ENCODE measurements at regions not wholly inside any gene's neighbourhood (a gene's known extent, or its start where the extent isn't known, plus 50 kb on each side); places are given as distances from the start of the nearest gene placed in this dataset.

- TF ChIP-seq, protein P1, sequence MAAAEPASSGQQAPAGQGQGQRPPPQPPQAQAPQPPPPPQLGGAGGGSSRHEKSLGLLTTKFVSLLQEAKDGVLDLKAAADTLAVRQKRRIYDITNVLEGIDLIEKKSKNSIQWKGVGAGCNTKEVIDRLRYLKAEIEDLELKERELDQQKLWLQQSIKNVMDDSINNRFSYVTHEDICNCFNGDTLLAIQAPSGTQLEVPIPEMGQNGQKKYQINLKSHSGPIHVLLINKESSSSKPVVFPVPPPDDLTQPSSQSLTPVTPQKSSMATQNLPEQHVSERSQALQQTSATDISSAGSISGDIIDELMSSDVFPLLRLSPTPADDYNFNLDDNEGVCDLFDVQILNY (CRISPR knock-in tag; IDR thresholded peaks at IDR 0.05): no peak
- TF ChIP-seq, protein P2, sequence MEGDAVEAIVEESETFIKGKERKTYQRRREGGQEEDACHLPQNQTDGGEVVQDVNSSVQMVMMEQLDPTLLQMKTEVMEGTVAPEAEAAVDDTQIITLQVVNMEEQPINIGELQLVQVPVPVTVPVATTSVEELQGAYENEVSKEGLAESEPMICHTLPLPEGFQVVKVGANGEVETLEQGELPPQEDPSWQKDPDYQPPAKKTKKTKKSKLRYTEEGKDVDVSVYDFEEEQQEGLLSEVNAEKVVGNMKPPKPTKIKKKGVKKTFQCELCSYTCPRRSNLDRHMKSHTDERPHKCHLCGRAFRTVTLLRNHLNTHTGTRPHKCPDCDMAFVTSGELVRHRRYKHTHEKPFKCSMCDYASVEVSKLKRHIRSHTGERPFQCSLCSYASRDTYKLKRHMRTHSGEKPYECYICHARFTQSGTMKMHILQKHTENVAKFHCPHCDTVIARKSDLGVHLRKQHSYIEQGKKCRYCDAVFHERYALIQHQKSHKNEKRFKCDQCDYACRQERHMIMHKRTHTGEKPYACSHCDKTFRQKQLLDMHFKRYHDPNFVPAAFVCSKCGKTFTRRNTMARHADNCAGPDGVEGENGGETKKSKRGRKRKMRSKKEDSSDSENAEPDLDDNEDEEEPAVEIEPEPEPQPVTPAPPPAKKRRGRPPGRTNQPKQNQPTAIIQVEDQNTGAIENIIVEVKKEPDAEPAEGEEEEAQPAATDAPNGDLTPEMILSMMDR (IDR thresholded peaks at IDR 0.05): no peak
- TF ChIP-seq, protein P3, sequence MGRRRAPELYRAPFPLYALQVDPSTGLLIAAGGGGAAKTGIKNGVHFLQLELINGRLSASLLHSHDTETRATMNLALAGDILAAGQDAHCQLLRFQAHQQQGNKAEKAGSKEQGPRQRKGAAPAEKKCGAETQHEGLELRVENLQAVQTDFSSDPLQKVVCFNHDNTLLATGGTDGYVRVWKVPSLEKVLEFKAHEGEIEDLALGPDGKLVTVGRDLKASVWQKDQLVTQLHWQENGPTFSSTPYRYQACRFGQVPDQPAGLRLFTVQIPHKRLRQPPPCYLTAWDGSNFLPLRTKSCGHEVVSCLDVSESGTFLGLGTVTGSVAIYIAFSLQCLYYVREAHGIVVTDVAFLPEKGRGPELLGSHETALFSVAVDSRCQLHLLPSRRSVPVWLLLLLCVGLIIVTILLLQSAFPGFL (CRISPR knock-in tag; IDR thresholded peaks at IDR 0.05; ENCODE audit: borderline replicate concordance): no peak
- TF ChIP-seq GABPB1 (CRISPR knock-in tag; IDR thresholded peaks at IDR 0.05) (no peak), ZNF416 (CRISPR knock-in tag; IDR thresholded peaks at IDR 0.05) (no peak), ELF4 (CRISPR knock-in tag; IDR thresholded peaks at IDR 0.05; ENCODE audit: low read depth) (no peak), STAT6 (CRISPR knock-in tag; conservative IDR thresholded peaks at IDR 0.05; ENCODE audit: low read depth) (no peak)
- TF ChIP-seq, protein P4, sequence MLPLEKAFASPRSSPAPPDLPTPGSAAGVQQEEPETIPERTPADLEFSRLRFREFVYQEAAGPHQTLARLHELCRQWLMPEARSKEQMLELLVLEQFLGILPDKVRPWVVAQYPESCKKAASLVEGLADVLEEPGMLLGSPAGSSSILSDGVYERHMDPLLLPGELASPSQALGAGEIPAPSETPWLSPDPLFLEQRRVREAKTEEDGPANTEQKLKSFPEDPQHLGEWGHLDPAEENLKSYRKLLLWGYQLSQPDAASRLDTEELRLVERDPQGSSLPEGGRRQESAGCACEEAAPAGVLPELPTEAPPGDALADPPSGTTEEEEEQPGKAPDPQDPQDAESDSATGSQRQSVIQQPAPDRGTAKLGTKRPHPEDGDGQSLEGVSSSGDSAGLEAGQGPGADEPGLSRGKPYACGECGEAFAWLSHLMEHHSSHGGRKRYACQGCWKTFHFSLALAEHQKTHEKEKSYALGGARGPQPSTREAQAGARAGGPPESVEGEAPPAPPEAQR (CRISPR knock-in tag; IDR thresholded peaks at IDR 0.05): no peak
Measured at GRCh38 chr4:91826186-91826585, 477.6 kb upstream of the GRID2 start.
